ENCODE measurements at regions not wholly inside any gene's neighbourhood (a gene's known extent, or its start where the extent isn't known, plus 50 kb on each side); places are given as distances from the start of the nearest gene placed in this dataset.

- TF ChIP-seq E2F6 (IDR thresholded peaks at IDR 0.05), result no peak
Measured at GRCh38 chr13:68715651-68716050, 1392.0 kb upstream of the ATXN8OS start (continued).

All from H1 (cell line).